Ishikawa (cell line): ENCODE measurements at regions not wholly inside any gene's neighbourhood (a gene's known extent, or its start where the extent isn't known, plus 50 kb on each side); places are given as distances from the start of the nearest gene placed in this dataset.

Experiments used
- CEBPB ChIP-seq: IDR thresholded peaks from 2 replicates; pipeline ENCODE4 v1.6.1; 2012
- CREB1 ChIP-seq: IDR thresholded peaks from 2 replicates; pipeline ENCODE4 v1.6.1; 2012; ENCODE audit warnings: low read depth
- EGR1 ChIP-seq: IDR thresholded peaks from 2 replicates; pipeline ENCODE4 v1.6.1; 2012
- EP300 ChIP-seq: IDR thresholded peaks from 2 replicates; pipeline ENCODE4 v1.6.1; 2012; ENCODE audit warnings: borderline replicate concordance
- FOXM1 ChIP-seq: IDR thresholded peaks from 2 replicates; pipeline ENCODE4 v1.6.1; 2012; ENCODE audit warnings: low read depth, borderline replicate concordance
- NFIC ChIP-seq: IDR thresholded peaks from 2 replicates; pipeline ENCODE4 v1.6.1; 2012
- RAD21 ChIP-seq: IDR thresholded peaks from 2 replicates; pipeline ENCODE4 v1.6.1; 2012; ENCODE audit warnings: low read depth
- REST ChIP-seq: IDR thresholded peaks from 2 replicates; pipeline ENCODE4 v1.6.1; 2012; ENCODE audit warnings: low read depth, mild to moderate bottlenecking
- TAF1 ChIP-seq: IDR thresholded peaks from 2 replicates; pipeline ENCODE4 v1.6.1; 2012; ENCODE audit warnings: low read depth, mild to moderate bottlenecking
- TCF12 ChIP-seq: IDR thresholded peaks from 2 replicates; pipeline ENCODE4 v1.6.1; 2012; ENCODE audit warnings: low read depth
- TEAD4 ChIP-seq: IDR thresholded peaks from 2 replicates; pipeline ENCODE4 v1.6.1; 2012
- YY1 ChIP-seq: IDR thresholded peaks from 2 replicates; pipeline ENCODE4 v1.6.1; 2012; ENCODE audit warnings: low read depth
- ZBTB7A ChIP-seq: IDR thresholded peaks from 2 replicates; pipeline ENCODE4 v1.6.1; 2012; ENCODE audit warnings: low read depth
- TF ChIP-seq, protein P1 (sequence below): IDR thresholded peaks from 2 replicates; pipeline ENCODE4 v1.6.1; 2012
- TF ChIP-seq, protein P2 (sequence below): IDR thresholded peaks from 2 replicates; pipeline ENCODE4 v1.6.1; 2012

GRCh38 chr7:119572132-119572531, 700.8 kb upstream of the KCND2 start:
- TF ChIP-seq TAF1 = no peak
- TF ChIP-seq EGR1 = no peak
- no peak for TF ChIP-seq FOXM1
- TF ChIP-seq YY1 = no peak
- no peak for TF ChIP-seq EP300
- no peak for TF ChIP-seq RAD21
- no peak for TF ChIP-seq ZBTB7A
- TF ChIP-seq CREB1 = no peak

GRCh38 chr7:119572541-119572940, 700.4 kb upstream of the KCND2 start:
- TF ChIP-seq EGR1 (no peak), FOXM1 (no peak), YY1 (no peak), REST (no peak), RAD21 (no peak), ZBTB7A (no peak), CEBPB (no peak), TEAD4 (no peak), TAF1 (no peak)
- TF ChIP-seq, protein P1, sequence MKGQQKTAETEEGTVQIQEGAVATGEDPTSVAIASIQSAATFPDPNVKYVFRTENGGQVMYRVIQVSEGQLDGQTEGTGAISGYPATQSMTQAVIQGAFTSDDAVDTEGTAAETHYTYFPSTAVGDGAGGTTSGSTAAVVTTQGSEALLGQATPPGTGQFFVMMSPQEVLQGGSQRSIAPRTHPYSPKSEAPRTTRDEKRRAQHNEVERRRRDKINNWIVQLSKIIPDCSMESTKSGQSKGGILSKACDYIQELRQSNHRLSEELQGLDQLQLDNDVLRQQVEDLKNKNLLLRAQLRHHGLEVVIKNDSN = no peak
- TF ChIP-seq, protein P2, sequence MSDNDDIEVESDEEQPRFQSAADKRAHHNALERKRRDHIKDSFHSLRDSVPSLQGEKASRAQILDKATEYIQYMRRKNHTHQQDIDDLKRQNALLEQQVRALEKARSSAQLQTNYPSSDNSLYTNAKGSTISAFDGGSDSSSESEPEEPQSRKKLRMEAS = no peak

DNA sequence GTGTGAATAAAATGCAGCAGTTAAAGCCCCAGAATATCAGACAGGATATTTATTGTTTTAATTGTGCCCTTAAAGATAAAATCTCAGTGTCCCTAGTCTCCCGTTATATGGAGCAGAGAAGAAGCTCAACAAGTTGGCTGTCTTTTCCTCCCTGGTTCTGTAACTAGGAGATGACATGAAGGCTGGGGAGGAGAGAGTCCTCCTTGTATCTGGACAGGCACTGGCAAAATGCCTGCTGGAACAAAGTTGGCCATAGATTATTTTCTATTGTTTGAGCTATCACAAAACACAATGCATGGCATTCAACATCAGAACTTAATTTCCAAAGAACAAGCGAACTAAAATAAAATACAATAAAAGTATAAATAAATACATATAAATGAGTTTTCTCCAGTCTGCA, 694.9 kb upstream of the KCND2 start:
- no peak for TF ChIP-seq FOXM1
- no peak for TF ChIP-seq CREB1
- no peak for TF ChIP-seq NFIC
- TF ChIP-seq EP300 = no peak
- no peak for TF ChIP-seq YY1
- no peak for TF ChIP-seq TAF1
- TF ChIP-seq, protein P2 = no peak
- no peak for TF ChIP-seq ZBTB7A
- TF ChIP-seq, protein P1 = no peak
- no peak for TF ChIP-seq CEBPB
- no peak for TF ChIP-seq TEAD4

GRCh38 chr7:119594956-119595355, 678.0 kb upstream of the KCND2 start:
- TF ChIP-seq CEBPB (no peak), EP300 (no peak), TEAD4 (no peak), EGR1 (no peak), RAD21 (no peak), FOXM1 (no peak), NFIC (no peak), YY1 (no peak), ZBTB7A (no peak), CREB1 (no peak), TAF1 (no peak), REST (no peak), TCF12 (no peak)
- TF ChIP-seq, protein P1 = no peak
- TF ChIP-seq, protein P2 = no peak

DNA sequence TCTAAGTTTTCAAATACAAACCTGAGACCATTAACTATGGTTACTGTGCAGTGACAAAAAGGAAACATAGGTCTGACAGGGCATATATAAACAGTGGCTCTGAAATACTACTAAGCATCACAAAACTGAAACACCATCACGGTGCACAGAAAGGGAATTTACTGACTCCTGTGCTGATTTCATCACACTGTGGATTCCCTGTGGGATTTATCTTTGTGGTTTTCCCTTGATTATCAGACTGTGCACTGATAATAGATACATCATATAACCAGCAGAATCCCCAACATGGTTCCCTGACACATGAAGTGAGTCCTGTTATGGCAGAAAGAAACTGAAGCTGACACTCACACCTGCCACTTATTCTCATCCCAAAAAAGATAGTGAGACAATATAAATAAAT, 676.3 kb upstream of the KCND2 start:
- no peak for TF ChIP-seq CREB1
- no peak for TF ChIP-seq NFIC
- TF ChIP-seq RAD21 = no peak
- no peak for TF ChIP-seq TCF12
- no peak for TF ChIP-seq FOXM1
- no peak for TF ChIP-seq CEBPB
- TF ChIP-seq EGR1 = no peak
- no peak for TF ChIP-seq ZBTB7A
- TF ChIP-seq TEAD4 = no peak

DNA sequence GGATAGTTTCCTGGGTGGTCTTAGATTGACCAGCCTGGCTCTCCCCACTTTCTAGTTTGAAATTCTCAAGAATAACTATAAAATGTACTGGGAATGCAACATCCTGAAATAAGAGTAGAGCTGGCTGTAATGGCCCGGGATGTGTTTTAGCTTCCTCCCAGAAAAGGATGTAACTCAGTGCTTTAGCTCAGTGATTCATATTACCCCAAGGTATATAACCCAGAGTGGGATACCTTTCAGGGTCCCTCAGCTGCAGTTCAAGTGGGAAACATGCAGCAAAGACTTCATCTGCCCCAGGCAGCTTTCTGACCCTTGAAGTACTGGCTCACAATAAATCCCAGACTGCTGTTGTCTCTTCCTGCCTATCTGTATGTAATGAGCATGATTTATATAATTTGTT, 666.7 kb upstream of the KCND2 start:
- TF ChIP-seq EGR1 (no peak), ZBTB7A (no peak), RAD21 (no peak), CREB1 (no peak), REST (no peak), EP300 (no peak), CEBPB (no peak), YY1 (no peak), NFIC (no peak), TCF12 (no peak), TEAD4 (no peak), TAF1 (no peak), FOXM1 (no peak)
- TF ChIP-seq, protein P2 = no peak
- TF ChIP-seq, protein P1 = no peak
